H1 (cell line): ENCODE measurements at regions not wholly inside any gene's neighbourhood (a gene's known extent, or its start where the extent isn't known, plus 50 kb on each side); places are given as distances from the start of the nearest gene placed in this dataset.
"Not testable (repeated sequence)": the region's sequence is repeated elsewhere in the genome, so short reads cannot be mapped to it uniquely, and the experiment has no call there.

ENCODE experiments used
- CTCF ChIP-seq, 3 experiments: IDR thresholded peaks; 1 replicate in 2 of 3; 2 replicates in 1 of 3; pipeline versions ENCODE4 v1.5.1 to v1.6.1; 2011; ENCODE audit warnings: low read length in 3 of 3, mild to moderate bottlenecking in 3 of 3, inconsistent platforms in 2 of 3, low read depth in 1 of 3, moderate library complexity in 1 of 3; ENCODE audit not compliant: insufficient read depth in 1 of 3; ENCODE audit errors: control extremely low read depth in 1 of 3
- POLR2A ChIP-seq, 2 experiments: IDR thresholded peaks; 1 replicate in 1 of 2; 2 replicates in 1 of 2; pipeline ENCODE4 v1.6.1; 2011; ENCODE audit warnings: low read depth in 2 of 2, low read length in 2 of 2, mild to moderate bottlenecking in 2 of 2; ENCODE audit errors: control extremely low read depth in 1 of 2
- RFX5 ChIP-seq: IDR thresholded peaks from 2 replicates; pipeline ENCODE4 v1.6.1; 2011; ENCODE audit warnings: low read depth, low read length, improper control_type of control experiment, borderline replicate concordance
- SP2 ChIP-seq: IDR thresholded peaks from 2 replicates; pipeline ENCODE4 v1.6.1; 2012; ENCODE audit warnings: mild to moderate bottlenecking, low read length, inconsistent platforms
- SP4 ChIP-seq: IDR thresholded peaks from 2 replicates; pipeline ENCODE4 v1.6.1; 2012; ENCODE audit warnings: low read length, inconsistent platforms
- SRF ChIP-seq: IDR thresholded peaks from 2 replicates; pipeline ENCODE4 v1.6.1; 2011; ENCODE audit warnings: mild to moderate bottlenecking, low read depth, low read length, moderate library complexity
- TF ChIP-seq, protein P1 (sequence below): IDR thresholded peaks from 2 replicates; pipeline ENCODE4 v1.6.1; 2012; ENCODE audit warnings: inconsistent platforms
- TF ChIP-seq, protein P2 (sequence below): IDR thresholded peaks from 2 replicates; pipeline ENCODE4 v1.6.1; 2012; ENCODE audit warnings: low read length, inconsistent platforms

DNA sequence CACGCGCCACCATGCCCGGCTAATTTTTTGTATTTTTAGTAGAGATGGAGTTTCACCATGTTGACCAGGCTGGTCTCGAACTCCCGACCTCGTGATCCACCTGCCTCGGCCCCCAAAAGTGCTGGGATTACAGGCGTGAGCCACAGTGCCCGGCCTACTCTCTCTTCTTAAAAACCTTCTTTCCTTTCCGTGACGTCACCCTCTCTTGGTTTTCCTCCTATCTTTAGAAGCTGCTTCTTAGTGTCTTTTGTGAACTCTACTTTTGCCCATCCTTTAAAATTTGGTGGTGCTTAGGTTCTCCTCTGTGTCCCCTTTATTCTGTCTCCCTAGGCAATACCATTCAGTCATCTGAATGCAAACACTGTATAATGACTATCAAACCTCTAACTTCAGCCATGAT is 311.2 kb upstream of the KITLG start:
- TF ChIP-seq SP4; CTCF (IDR thresholded peaks at IDR 0.05; ENCODE audit: control extremely low read depth in 1 of 3, insufficient read depth in 1 of 3, low read depth in 1 of 3, low read length in 3 of 3); POLR2A (IDR thresholded peaks at IDR 0.05; ENCODE audit: control extremely low read depth in 1 of 2, low read depth in 2 of 2, low read length in 2 of 2); RFX5; SP2; SRF: not testable (repeated sequence)
- TF ChIP-seq, protein P1, sequence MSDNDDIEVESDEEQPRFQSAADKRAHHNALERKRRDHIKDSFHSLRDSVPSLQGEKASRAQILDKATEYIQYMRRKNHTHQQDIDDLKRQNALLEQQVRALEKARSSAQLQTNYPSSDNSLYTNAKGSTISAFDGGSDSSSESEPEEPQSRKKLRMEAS, result not testable (repeated sequence)
- TF ChIP-seq, protein P2, sequence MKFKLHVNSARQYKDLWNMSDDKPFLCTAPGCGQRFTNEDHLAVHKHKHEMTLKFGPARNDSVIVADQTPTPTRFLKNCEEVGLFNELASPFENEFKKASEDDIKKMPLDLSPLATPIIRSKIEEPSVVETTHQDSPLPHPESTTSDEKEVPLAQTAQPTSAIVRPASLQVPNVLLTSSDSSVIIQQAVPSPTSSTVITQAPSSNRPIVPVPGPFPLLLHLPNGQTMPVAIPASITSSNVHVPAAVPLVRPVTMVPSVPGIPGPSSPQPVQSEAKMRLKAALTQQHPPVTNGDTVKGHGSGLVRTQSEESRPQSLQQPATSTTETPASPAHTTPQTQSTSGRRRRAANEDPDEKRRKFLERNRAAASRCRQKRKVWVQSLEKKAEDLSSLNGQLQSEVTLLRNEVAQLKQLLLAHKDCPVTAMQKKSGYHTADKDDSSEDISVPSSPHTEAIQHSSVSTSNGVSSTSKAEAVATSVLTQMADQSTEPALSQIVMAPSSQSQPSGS, result not testable (repeated sequence)
